ENCODE measurements at regions not wholly inside any gene's neighbourhood (a gene's known extent, or its start where the extent isn't known, plus 50 kb on each side); places are given as distances from the start of the nearest gene placed in this dataset.

DNA sequence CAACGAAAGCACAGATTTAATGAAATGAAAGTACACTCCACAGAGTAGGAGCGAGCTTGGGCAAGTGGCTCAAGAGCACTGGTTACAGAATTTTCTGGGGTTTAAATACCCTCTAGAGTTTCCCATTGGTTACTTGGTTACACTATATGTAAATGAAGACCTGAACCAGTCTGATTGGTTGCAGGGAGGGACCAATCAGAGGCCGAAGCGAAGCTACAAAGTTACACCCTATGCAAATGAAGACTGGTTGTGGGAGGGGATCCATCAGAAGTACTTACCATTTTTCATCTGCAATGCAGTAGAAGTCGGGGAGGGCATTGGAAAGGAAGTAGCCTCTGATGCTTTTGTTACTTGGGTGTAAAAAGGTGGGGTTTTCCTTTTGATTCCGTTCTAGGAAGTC is 132.0 kb downstream of the PMP22 start:
- Histone ChIP-seq H3K4me3 (ENCODE audit: insufficient read depth, low read length) (no peak overlapping the region), H3K79me2 (ENCODE audit: insufficient read depth, low read length) (no peaks in the 10 kb centered on the region), H3K9me3 (ENCODE audit: low read depth, low read length) (no peaks in the 10 kb centered on the region), H3K36me3 (ENCODE audit: insufficient read depth, low read length) (no peaks in the 10 kb centered on the region), H4K20me1 (ENCODE audit: insufficient read depth, low read length) (no peaks in the 10 kb centered on the region), H3K4me2 (ENCODE audit: insufficient read depth, low read length) (no peak overlapping the region), H3K27me3 (ENCODE audit: insufficient read depth, low read length) (no peaks in the 10 kb centered on the region), H3K4me1 (ENCODE audit: insufficient read depth, low read length) (no peaks in the 10 kb centered on the region), H3K27ac (ENCODE audit: low read depth, low read length) (no peak overlapping the region), H2AFZ (ENCODE audit: low read length) (no peak overlapping the region)
- DNase-seq (ENCODE audit: insufficient read length, low spot score, missing footprints) = no peak
- TF ChIP-seq, protein P1, sequence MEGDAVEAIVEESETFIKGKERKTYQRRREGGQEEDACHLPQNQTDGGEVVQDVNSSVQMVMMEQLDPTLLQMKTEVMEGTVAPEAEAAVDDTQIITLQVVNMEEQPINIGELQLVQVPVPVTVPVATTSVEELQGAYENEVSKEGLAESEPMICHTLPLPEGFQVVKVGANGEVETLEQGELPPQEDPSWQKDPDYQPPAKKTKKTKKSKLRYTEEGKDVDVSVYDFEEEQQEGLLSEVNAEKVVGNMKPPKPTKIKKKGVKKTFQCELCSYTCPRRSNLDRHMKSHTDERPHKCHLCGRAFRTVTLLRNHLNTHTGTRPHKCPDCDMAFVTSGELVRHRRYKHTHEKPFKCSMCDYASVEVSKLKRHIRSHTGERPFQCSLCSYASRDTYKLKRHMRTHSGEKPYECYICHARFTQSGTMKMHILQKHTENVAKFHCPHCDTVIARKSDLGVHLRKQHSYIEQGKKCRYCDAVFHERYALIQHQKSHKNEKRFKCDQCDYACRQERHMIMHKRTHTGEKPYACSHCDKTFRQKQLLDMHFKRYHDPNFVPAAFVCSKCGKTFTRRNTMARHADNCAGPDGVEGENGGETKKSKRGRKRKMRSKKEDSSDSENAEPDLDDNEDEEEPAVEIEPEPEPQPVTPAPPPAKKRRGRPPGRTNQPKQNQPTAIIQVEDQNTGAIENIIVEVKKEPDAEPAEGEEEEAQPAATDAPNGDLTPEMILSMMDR (IDR thresholded peaks at IDR 0.05; ENCODE audit: extremely low read depth, low read depth, low read length) = no peak

DNA sequence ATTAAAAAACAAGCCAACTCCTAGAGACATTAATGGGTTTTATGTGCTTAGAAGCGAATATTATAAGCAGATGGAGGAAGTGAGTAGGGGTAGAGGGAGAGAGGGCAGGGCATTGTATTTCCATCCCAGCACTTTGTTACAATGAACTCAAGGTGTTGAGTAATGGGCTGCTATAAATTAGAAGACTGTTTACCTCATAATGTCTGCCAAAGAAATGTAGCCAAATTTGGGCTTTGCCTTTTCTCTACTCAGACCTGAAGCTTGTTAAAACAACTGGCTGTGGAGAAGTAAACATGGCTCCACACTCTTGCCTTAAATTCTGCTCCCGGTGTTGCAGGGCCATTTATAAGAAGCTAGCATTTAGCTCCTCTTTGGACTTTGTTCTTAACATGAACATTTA is 134.7 kb downstream of the PMP22 start:
- Histone ChIP-seq H3K4me2 (ENCODE audit: insufficient read depth, low read length) (no peak overlapping the region), H3K9me3 (ENCODE audit: low read depth, low read length) (no peaks in the 10 kb centered on the region), H3K4me1 (ENCODE audit: insufficient read depth, low read length) (no peaks in the 10 kb centered on the region), H3K27ac (ENCODE audit: low read depth, low read length) (no peak overlapping the region), H4K20me1 (ENCODE audit: insufficient read depth, low read length) (no peaks in the 10 kb centered on the region), H3K27me3 (ENCODE audit: insufficient read depth, low read length) (no peaks in the 10 kb centered on the region), H2AFZ (ENCODE audit: low read length) (peak overlapping the region; percentile 10), H3K4me3 (ENCODE audit: insufficient read depth, low read length) (no peak overlapping the region), H3K36me3 (ENCODE audit: insufficient read depth, low read length) (no peaks in the 10 kb centered on the region), H3K79me2 (ENCODE audit: insufficient read depth, low read length) (no peaks in the 10 kb centered on the region)
- no peak for DNase-seq (ENCODE audit: insufficient read length, low spot score, missing footprints)
- TF ChIP-seq, protein P1 (IDR thresholded peaks at IDR 0.05; ENCODE audit: extremely low read depth, low read depth, low read length) = no peak

DNA sequence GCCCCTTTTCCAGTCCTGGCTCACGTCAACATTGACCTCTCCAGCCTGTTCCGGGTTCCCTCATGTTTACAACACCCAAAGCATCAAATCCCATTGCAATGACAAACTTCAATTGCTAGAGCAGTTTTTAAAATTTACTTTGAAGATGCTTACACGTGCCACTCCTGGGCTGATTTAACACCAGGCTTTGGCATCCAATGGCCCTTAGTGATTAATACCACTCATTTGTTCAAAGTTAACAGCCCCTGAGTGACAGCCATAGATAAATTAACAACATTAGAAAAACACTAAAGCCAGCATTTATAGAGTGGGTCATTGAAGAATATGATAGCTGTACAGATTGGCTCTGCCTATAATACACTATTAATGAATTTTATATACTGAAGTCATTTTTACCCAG is 135.1 kb downstream of the PMP22 start:
- Histone ChIP-seq H4K20me1 (ENCODE audit: insufficient read depth, low read length) (no peaks in the 10 kb centered on the region), H2AFZ (ENCODE audit: low read length) (no peak overlapping the region), H3K27me3 (ENCODE audit: insufficient read depth, low read length) (no peaks in the 10 kb centered on the region), H3K4me1 (ENCODE audit: insufficient read depth, low read length) (no peaks in the 10 kb centered on the region), H3K9me3 (ENCODE audit: low read depth, low read length) (no peaks in the 10 kb centered on the region), H3K79me2 (ENCODE audit: insufficient read depth, low read length) (no peaks in the 10 kb centered on the region), H3K4me3 (ENCODE audit: insufficient read depth, low read length) (no peak overlapping the region), H3K4me2 (ENCODE audit: insufficient read depth, low read length) (no peak overlapping the region), H3K36me3 (ENCODE audit: insufficient read depth, low read length) (no peaks in the 10 kb centered on the region), H3K27ac (ENCODE audit: low read depth, low read length) (no peak overlapping the region)
- DNase-seq (ENCODE audit: insufficient read length, low spot score, missing footprints) = no peak
- TF ChIP-seq, protein P1 (IDR thresholded peaks at IDR 0.05; ENCODE audit: extremely low read depth, low read depth, low read length) = no peak

DNA sequence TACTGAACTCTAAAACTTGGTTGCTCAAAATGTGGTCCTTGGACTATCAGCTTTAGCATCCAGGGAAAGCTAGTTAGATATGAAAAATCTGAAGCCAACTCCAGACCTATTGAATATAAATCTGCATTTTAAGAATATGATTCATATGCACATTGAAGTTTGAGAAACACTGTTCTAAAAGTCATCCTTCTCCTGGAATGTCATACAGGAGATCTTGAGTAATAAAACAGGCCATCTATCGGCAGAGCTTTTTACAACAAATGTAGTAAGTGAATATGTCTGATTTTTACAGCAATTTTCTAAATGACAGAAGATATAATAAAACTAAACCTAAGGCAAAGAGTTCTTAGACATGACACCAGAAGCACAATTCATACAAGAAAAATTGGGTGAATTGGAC is 140.4 kb downstream of the PMP22 start:
- Histone ChIP-seq H3K4me3 (ENCODE audit: insufficient read depth, low read length) (no peak overlapping the region), H3K27ac (ENCODE audit: low read depth, low read length) (peak overlapping the region; percentile 54), H3K79me2 (ENCODE audit: insufficient read depth, low read length) (no peaks in the 10 kb centered on the region), H3K4me2 (ENCODE audit: insufficient read depth, low read length) (no peak overlapping the region), H3K27me3 (ENCODE audit: insufficient read depth, low read length) (no peaks in the 10 kb centered on the region), H3K4me1 (ENCODE audit: insufficient read depth, low read length) (peaks cover 17% of the 10 kb centered on the region), H3K9me3 (ENCODE audit: low read depth, low read length) (no peaks in the 10 kb centered on the region), H4K20me1 (ENCODE audit: insufficient read depth, low read length) (no peaks in the 10 kb centered on the region), H3K36me3 (ENCODE audit: insufficient read depth, low read length) (no peaks in the 10 kb centered on the region), H2AFZ (ENCODE audit: low read length) (no peak overlapping the region)
- DNase-seq (ENCODE audit: insufficient read length, low spot score, missing footprints) = peak; percentile 91
- TF ChIP-seq, protein P1 (IDR thresholded peaks at IDR 0.05; ENCODE audit: extremely low read depth, low read depth, low read length) = peak; percentile 7
